T-helper 1 cell (primary cell): ENCODE measurements at regions not wholly inside any gene's neighbourhood (a gene's known extent, or its start where the extent isn't known, plus 50 kb on each side); places are given as distances from the start of the nearest gene placed in this dataset.
A peak's percentile ranks its signal among the peaks of the same experiment; 100 is the strongest.
"Not testable (repeated sequence)": the region's sequence is repeated elsewhere in the genome, so short reads cannot be mapped to it uniquely, and the experiment has no call there.

ENCODE experiments used
- DNase-seq, 5 donors: peaks; one replicate each; pipeline ENCODE4 v3.0.0-alpha.2; 2012 to 2020

GRCh38 chr6:28585335-28585734, 59.7 kb downstream of the GPX5 start:
- no peak for DNase-seq

- DNase-seq = no peak
Observed at GRCh38 chr6:28586324-28586723, 60.6 kb downstream of the GPX5 start.

- DNase-seq = peak in 4 of 5 donors; percentile 22 to 69 (median 30)
Observed at GRCh38 chr6:28586962-28587745, 61.5 kb downstream of the GPX5 start.

- DNase-seq = no peak
Observed at GRCh38 chr6:28587746-28588075, 62.0 kb downstream of the GPX5 start.

- DNase-seq = no peak
Observed at GRCh38 chr6:28588666-28589065, 63.0 kb downstream of the GPX5 start.

GRCh38 chr6:28589234-28589956, 63.7 kb downstream of the GPX5 start:
- DNase-seq = peak in 1 of 5 donors; percentile 56

- DNase-seq = no peak
Observed at GRCh38 chr6:28589957-28590349, 64.3 kb downstream of the GPX5 start.

- DNase-seq = no peak
Observed at GRCh38 chr6:28597217-28597835, 71.6 kb downstream of the GPX5 start.

- DNase-seq = no peak
Observed at GRCh38 chr6:28597924-28598722, 72.4 kb downstream of the GPX5 start.

GRCh38 chr6:28598757-28599686, 73.3 kb downstream of the GPX5 start:
- no peak for DNase-seq

- DNase-seq = no peak
Observed at GRCh38 chr6:28600245-28600644, 74.6 kb downstream of the GPX5 start.

- DNase-seq = no peak
Observed at GRCh38 chr6:28603891-28604290, 78.2 kb downstream of the GPX5 start.

GRCh38 chr6:28606424-28607391, 81.0 kb downstream of the GPX5 start:
- peak in 2 of 5 donors; percentile 15 to 22 for DNase-seq

GRCh38 chr6:28607990-28608389, 82.3 kb downstream of the GPX5 start:
- no peak for DNase-seq

GRCh38 chr6:28609672-28610071, 84.0 kb downstream of the GPX5 start:
- no peak for DNase-seq

GRCh38 chr6:28615616-28615954, 89.9 kb downstream of the GPX5 start:
- no peak for DNase-seq

GRCh38 chr6:28615955-28616747, 90.5 kb downstream of the GPX5 start:
- no peak for DNase-seq

GRCh38 chr6:28618898-28619555, 93.3 kb downstream of the GPX5 start:
- DNase-seq = no peak

GRCh38 chr6:28621268-28621667, 95.6 kb downstream of the GPX5 start:
- not testable (repeated sequence) for DNase-seq
